ENCODE measurements at regions not wholly inside any gene's neighbourhood (a gene's known extent, or its start where the extent isn't known, plus 50 kb on each side); places are given as distances from the start of the nearest gene placed in this dataset.

DNA sequence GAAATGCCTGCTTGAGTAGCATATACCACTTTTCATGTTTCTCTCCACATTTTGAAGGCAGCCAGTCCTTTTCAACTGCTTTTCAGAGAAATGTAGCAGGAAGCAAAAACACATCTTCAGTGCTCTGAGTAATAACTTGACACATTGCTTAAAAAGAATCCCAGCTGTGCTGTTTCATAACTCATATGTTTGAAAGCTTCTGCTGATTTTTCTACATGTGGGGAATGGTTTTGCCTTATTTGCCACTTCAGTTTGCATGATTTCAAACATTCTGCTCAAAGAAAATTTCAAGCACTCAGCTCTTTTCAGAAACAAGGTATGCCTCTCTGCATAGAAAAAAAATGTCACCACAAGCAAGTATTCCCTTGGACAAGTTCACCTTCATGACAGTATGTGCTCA is 732.8 kb downstream of the POM121L12 start:
- DNase-seq (ENCODE audit: low read depth, low spot score) (no peak), FAIRE-seq (no peak)
- Histone ChIP-seq H3K4me2 (ENCODE audit: insufficient read depth, low read length) (no peak overlapping the region), H3K4me3 (replicated peaks in 1 of 3; ENCODE audit: insufficient read depth in 1 of 3, low read depth in 1 of 3, low read length in 3 of 3) (no peak overlapping the region), H3K9ac (replicated peaks; ENCODE audit: extremely low read depth, insufficient read depth, low read length) (no peak overlapping the region), H3K9me3 (replicated peaks; ENCODE audit: control insufficient read depth, insufficient read depth, low read length) (no peaks in the 10 kb centered on the region), H3K4me1 (ENCODE audit: control insufficient read depth, extremely low read depth, insufficient read depth, low read length) (no peaks in the 10 kb centered on the region), H2AFZ (ENCODE audit: low read depth, low read length) (no peak overlapping the region), H3K36me3 (ENCODE audit: control insufficient read depth in 2 of 2, extremely low read depth in 1 of 2, insufficient read depth in 2 of 2, low read length in 2 of 2) (no peaks in the 10 kb centered on the region), H3K9me1 (replicated peaks; ENCODE audit: control insufficient read depth, extremely low read depth, insufficient read depth, low read length) (no peaks in the 10 kb centered on the region), H3K27ac (ENCODE audit: insufficient read depth, low read depth, low read length) (no peak overlapping the region), H4K20me1 (replicated peaks; ENCODE audit: control insufficient read depth, extremely low read depth, insufficient read depth, low read length) (no peaks in the 10 kb centered on the region), H3K79me2 (ENCODE audit: control insufficient read depth, insufficient read depth, low read length) (no peaks in the 10 kb centered on the region), H3K27me3 (ENCODE audit: control insufficient read depth in 2 of 2, insufficient read depth in 2 of 2, low read length in 2 of 2) (no peaks in the 10 kb centered on the region)
- no peak for TF ChIP-seq EZH2 (IDR thresholded peaks at IDR 0.05; ENCODE audit: borderline replicate concordance, low read depth, low read length, severe bottlenecking)
- TF ChIP-seq FOS (IDR thresholded peaks at IDR 0.05; ENCODE audit: borderline replicate concordance, insufficient read depth, low read length), result no peak
- no peak for TF ChIP-seq GATA2 (IDR thresholded peaks at IDR 0.05; ENCODE audit: insufficient read depth, insufficient read length, low read depth, low read length)
- no peak for TF ChIP-seq POLR2AphosphoS5 (IDR thresholded peaks at IDR 0.05; ENCODE audit: insufficient read depth, low read depth, low read length)
- no peak for TF ChIP-seq POLR2A (IDR thresholded peaks at IDR 0.05; ENCODE audit: low read depth, low read length)
- TF ChIP-seq MYC (IDR thresholded peaks at IDR 0.05; ENCODE audit: low read depth, low read length), result no peak
- TF ChIP-seq, protein P1, sequence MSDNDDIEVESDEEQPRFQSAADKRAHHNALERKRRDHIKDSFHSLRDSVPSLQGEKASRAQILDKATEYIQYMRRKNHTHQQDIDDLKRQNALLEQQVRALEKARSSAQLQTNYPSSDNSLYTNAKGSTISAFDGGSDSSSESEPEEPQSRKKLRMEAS (IDR thresholded peaks at IDR 0.05; ENCODE audit: insufficient read depth, insufficient read length), result no peak
- TF ChIP-seq, protein P2, sequence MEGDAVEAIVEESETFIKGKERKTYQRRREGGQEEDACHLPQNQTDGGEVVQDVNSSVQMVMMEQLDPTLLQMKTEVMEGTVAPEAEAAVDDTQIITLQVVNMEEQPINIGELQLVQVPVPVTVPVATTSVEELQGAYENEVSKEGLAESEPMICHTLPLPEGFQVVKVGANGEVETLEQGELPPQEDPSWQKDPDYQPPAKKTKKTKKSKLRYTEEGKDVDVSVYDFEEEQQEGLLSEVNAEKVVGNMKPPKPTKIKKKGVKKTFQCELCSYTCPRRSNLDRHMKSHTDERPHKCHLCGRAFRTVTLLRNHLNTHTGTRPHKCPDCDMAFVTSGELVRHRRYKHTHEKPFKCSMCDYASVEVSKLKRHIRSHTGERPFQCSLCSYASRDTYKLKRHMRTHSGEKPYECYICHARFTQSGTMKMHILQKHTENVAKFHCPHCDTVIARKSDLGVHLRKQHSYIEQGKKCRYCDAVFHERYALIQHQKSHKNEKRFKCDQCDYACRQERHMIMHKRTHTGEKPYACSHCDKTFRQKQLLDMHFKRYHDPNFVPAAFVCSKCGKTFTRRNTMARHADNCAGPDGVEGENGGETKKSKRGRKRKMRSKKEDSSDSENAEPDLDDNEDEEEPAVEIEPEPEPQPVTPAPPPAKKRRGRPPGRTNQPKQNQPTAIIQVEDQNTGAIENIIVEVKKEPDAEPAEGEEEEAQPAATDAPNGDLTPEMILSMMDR (IDR thresholded peaks at IDR 0.05; ENCODE audit: extremely low read depth in 1 of 2, insufficient read depth in 1 of 2, low read depth in 1 of 2, low read length in 2 of 2), result no peak
- no peak for TF ChIP-seq JUN (IDR thresholded peaks at IDR 0.05; ENCODE audit: borderline replicate concordance, insufficient read depth, insufficient read length, low read depth)
- BruUV-seq (replicated peaks), result no TSS peak
- intact Hi-C loops (cut with micrococcal nuclease), result no loop called here
- POLR2A ChIA-PET, result no interaction called here
- CTCF ChIA-PET, result no interaction called here
- dilution Hi-C loops (cut with MboI; ENCODE audit: extremely low pct_ligation_motif_present, low sequenced_read_pairs), result no loop called here

Measured in endothelial cell of umbilical vein (primary cell).